Esophagus muscularis mucosa (tissue), 4 donors: ENCODE measurements at regions not wholly inside any gene's neighbourhood (a gene's known extent, or its start where the extent isn't known, plus 50 kb on each side); places are given as distances from the start of the nearest gene placed in this dataset.

ENCODE experiments used
- EP300 ChIP-seq: sonication (generic); formaldehyde crosslinking; IDR thresholded peaks from one replicate; pipeline ENCODE4 v1.6.1; 2017; ENCODE audit warnings: antibody characterized with exemption
- POLR2A ChIP-seq: fragments of 450-650 bp; IDR thresholded peaks from one replicate; pipeline ENCODE4 v1.6.1; 2017; ENCODE audit warnings: antibody characterized with exemption, moderate library complexity, mild to moderate bottlenecking, low read depth
- POLR2AphosphoS5 ChIP-seq, 2 donors: sonication (generic); formaldehyde crosslinking; IDR thresholded peaks; one replicate each; pipeline ENCODE4 v1.6.1; 2017; ENCODE audit warnings: antibody characterized with exemption in 2 of 2
- TF ChIP-seq, protein P1 (sequence below), 3 experiments: fragments of 200-600 bp in 2 of 3; fragments of 450-650 bp in 1 of 3; sonication (generic) in 2 of 3; IDR thresholded peaks; one replicate each; pipeline ENCODE4 v1.5.1; 2017 to 2019; ENCODE audit warnings: antibody characterized with exemption in 3 of 3, mild to moderate bottlenecking in 2 of 3, moderate library complexity in 1 of 3

DNA sequence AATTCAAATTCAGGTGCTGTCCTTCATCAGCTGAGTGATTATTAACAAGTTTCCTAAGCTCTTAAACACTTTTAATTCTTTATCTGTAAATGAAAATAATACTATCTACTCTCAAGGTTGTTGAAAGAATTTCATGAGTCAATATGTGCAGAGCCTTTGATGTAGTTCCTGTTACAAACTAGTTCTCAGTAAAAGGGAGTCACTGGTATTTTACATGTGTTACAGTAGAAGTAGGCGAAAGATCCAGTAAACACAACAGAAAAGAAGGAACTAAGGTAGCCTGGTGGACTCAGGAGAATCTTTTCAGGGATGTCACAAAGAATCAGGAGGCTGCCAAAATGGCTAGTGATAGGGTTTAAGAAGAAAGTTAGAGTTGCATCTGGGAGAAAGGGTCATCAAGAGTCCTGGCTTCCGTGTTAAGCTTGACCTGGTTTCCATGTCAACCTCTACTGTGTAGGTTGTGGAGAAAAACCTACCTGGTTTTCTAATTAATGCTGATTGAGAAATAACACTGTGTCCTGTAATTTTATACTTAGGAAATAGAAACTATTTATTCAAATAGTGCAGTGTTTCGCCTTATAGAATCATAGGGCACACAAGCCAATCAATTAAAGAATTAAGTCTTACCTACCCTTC is 58.3 kb upstream of the TRIB2 start:
- TF ChIP-seq, protein P1, sequence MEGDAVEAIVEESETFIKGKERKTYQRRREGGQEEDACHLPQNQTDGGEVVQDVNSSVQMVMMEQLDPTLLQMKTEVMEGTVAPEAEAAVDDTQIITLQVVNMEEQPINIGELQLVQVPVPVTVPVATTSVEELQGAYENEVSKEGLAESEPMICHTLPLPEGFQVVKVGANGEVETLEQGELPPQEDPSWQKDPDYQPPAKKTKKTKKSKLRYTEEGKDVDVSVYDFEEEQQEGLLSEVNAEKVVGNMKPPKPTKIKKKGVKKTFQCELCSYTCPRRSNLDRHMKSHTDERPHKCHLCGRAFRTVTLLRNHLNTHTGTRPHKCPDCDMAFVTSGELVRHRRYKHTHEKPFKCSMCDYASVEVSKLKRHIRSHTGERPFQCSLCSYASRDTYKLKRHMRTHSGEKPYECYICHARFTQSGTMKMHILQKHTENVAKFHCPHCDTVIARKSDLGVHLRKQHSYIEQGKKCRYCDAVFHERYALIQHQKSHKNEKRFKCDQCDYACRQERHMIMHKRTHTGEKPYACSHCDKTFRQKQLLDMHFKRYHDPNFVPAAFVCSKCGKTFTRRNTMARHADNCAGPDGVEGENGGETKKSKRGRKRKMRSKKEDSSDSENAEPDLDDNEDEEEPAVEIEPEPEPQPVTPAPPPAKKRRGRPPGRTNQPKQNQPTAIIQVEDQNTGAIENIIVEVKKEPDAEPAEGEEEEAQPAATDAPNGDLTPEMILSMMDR (IDR thresholded peaks at IDR 0.05), result no peak
- TF ChIP-seq POLR2AphosphoS5 (IDR thresholded peaks at IDR 0.05) (no peak), POLR2A (no peak), EP300 (no peak)
